Rectal smooth muscle tissue (tissue), 1 donor: ENCODE measurements at regions not wholly inside any gene's neighbourhood (a gene's known extent, or its start where the extent isn't known, plus 50 kb on each side); places are given as distances from the start of the nearest gene placed in this dataset.

Source experiments
- H3K27ac ChIP-seq: one replicate; pipeline ENCODE4 v1.7.0; 2013; ENCODE audit warnings: low read depth, low read length, inconsistent platforms
- H3K27me3 ChIP-seq: one replicate; pipeline ENCODE4 v1.7.0; 2013; ENCODE audit warnings: low read length; ENCODE audit not compliant: control insufficient read depth, insufficient read depth
- H3K36me3 ChIP-seq: one replicate; pipeline ENCODE4 v1.7.0; 2013; ENCODE audit warnings: low read length; ENCODE audit not compliant: control insufficient read depth, insufficient read depth
- H3K4me1 ChIP-seq: one replicate; pipeline ENCODE4 v1.7.0; 2013; ENCODE audit warnings: low read length; ENCODE audit not compliant: control insufficient read depth, insufficient read depth
- H3K4me3 ChIP-seq: one replicate; pipeline ENCODE4 v1.7.0; 2013; ENCODE audit warnings: low read length
- H3K9ac ChIP-seq: one replicate; pipeline ENCODE4 v1.7.0; 2013; ENCODE audit warnings: low read length

DNA sequence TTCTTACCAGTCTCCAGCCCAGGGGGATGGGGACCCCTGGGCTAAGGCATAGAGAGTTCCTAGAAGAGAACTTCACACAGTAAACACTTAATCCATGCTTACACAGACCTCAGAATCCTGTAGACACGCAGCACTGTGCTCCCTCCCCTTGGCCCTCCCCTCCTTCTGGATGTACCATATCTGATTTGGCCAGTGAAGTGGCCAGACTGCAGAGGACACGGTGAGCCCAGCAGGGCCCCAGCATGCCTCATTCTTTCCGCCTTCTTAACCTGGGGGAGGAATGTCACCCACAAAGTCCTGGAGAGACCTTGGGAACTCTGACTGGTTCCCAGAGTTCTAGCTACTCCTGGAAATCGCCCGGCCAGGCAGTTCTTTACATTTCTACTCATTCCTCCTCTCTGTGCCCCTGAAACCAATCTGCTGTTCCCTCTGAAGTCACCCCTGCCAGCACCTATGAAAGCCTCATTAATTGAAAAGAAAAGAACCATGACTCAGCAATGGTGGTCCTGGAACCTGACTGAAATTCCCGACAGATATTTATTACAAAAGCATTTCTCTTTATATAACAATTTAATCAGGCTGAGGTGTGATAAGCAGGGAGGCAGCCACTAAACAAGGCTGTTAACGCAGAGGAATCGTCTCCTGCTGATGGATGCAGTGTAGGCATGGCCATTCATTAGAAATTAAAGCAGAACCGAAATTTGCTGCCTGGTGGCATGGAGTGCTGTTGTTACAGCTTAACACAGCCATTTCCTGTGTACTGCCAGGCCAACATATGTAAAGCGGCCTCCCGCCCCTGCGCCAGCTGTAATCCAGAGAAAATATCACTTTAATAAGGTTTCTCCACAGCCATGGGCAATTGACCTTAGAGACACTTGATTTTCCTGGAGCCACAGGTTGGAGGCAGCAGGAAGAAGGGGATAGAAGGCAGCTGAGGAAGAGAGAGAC lies 74.6 kb upstream of the KCND3 start:
- H3K9ac ChIP-seq: no peak overlapping the region
- H3K36me3 ChIP-seq: no peaks in the 10 kb centered on the region
- no peak overlapping the region for H3K27ac ChIP-seq
- no peaks in the 10 kb centered on the region for H3K4me1 ChIP-seq
- H3K27me3 ChIP-seq: no peaks in the 10 kb centered on the region
- H3K4me3 ChIP-seq: no peak overlapping the region

- Histone ChIP-seq H3K27me3 (no peaks in the 10 kb centered on the region), H3K4me1 (no peaks in the 10 kb centered on the region), H3K36me3 (no peaks in the 10 kb centered on the region), H3K9ac (no peak overlapping the region), H3K27ac (no peak overlapping the region), H3K4me3 (no peak overlapping the region)
Observed at GRCh38 chr1:112067989-112068388, 78.5 kb upstream of the KCND3 start.

DNA sequence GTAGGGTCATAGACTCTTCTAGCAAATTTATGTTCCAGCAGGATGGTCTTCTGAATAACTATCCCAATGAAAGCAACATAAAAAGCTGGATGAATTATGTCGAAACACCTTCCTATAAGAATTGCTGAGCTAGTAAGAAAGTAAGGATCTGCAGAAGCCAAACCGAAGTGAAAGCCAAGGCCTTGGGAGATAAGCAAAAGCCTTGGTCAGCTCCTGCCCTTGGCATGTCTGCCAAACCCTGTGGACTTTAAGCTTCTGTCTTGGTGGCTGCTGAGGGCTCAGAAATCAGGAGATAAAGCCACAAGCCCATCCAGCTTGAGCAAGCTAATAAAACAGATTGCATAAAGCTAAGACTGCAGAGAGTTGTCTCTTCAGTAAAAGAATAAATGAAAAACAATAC lies 81.2 kb upstream of the KCND3 start:
- Histone ChIP-seq H3K4me3 (no peak overlapping the region), H3K27ac (no peak overlapping the region), H3K4me1 (no peaks in the 10 kb centered on the region), H3K27me3 (no peaks in the 10 kb centered on the region), H3K36me3 (no peaks in the 10 kb centered on the region), H3K9ac (no peak overlapping the region)

DNA sequence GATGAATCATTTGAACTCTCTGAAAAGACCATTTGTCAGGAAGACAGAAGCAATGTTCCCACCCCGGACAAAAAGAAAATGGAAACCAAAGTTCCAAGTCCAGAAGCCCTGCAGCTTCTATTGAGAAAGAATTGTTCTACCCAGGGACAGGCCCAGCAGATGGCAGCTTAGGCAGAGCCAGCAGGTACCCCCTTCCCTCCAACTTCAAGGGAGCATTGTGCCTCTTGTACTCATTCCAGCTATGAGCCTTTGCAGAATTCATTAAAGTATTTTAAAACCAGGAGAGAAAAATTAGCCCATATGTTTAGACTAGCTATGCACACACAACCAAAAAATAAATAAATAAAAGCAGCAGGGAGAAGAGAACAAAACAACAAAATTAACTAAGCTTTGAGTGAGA lies 85.2 kb upstream of the KCND3 start:
- H3K4me1 ChIP-seq: no peaks in the 10 kb centered on the region
- no peak overlapping the region for H3K27ac ChIP-seq
- H3K9ac ChIP-seq: no peak overlapping the region
- no peaks in the 10 kb centered on the region for H3K36me3 ChIP-seq
- no peak overlapping the region for H3K4me3 ChIP-seq
- no peaks in the 10 kb centered on the region for H3K27me3 ChIP-seq

- Histone ChIP-seq H3K4me3 (no peak overlapping the region), H3K27me3 (no peaks in the 10 kb centered on the region), H3K27ac (no peak overlapping the region), H3K9ac (no peak overlapping the region), H3K36me3 (no peaks in the 10 kb centered on the region), H3K4me1 (no peaks in the 10 kb centered on the region)
Observed at GRCh38 chr1:112075566-112075965, 86.1 kb upstream of the KCND3 start.

DNA sequence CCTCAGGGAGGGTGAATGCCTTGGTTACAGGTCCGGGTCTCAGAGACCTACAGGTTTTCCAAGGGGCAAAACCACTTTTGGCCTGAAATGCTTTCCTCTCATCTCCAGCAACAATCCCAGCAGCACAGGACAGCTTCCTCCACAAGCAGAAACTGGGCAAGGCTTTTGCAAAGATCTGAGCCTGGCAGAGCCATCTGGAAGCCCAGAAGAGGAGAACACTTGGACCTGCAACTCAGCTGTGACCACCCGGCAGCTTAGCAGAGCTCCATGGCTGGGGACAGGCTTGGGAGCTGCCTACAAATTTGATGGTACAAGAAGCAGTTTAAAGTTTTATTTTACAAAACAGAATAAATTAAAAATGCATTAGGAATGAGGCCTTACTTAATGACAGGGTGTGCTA lies 90.0 kb upstream of the KCND3 start:
- no peaks in the 10 kb centered on the region for H3K36me3 ChIP-seq
- no peak overlapping the region for H3K4me3 ChIP-seq
- H3K9ac ChIP-seq: no peak overlapping the region
- H3K4me1 ChIP-seq: no peaks in the 10 kb centered on the region
- H3K27ac ChIP-seq: no peak overlapping the region
- no peaks in the 10 kb centered on the region for H3K27me3 ChIP-seq

GRCh38 chr1:112083487-112083886 lies 94.0 kb upstream of the KCND3 start:
- no peak overlapping the region for H3K4me3 ChIP-seq
- H3K27me3 ChIP-seq: no peaks in the 10 kb centered on the region
- no peaks in the 10 kb centered on the region for H3K4me1 ChIP-seq
- no peak overlapping the region for H3K27ac ChIP-seq
- no peak overlapping the region for H3K9ac ChIP-seq
- H3K36me3 ChIP-seq: no peaks in the 10 kb centered on the region

GRCh38 chr1:112092656-112093371 lies 103.3 kb upstream of the KCND3 start:
- Histone ChIP-seq H3K4me3 (no peak overlapping the region), H3K27ac (no peak overlapping the region), H3K27me3 (no peaks in the 10 kb centered on the region), H3K4me1 (no peaks in the 10 kb centered on the region), H3K9ac (no peak overlapping the region), H3K36me3 (no peaks in the 10 kb centered on the region)

DNA sequence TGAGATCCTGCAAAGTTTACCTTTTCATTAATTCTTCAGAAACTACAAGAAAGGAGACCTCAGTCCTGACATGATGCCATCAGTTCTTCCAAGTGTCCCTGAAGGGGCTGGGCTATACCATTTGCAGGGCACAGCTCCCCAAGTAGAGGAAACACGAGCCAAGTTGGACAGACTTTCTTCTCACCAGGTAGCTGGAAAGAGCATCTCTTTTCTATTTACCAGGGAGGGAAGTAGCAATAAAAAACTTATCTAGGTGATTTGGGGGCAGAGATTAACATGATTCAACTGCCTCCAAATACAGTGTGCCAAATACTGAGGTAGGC lies 103.9 kb upstream of the KCND3 start:
- no peak overlapping the region for H3K9ac ChIP-seq
- no peaks in the 10 kb centered on the region for H3K27me3 ChIP-seq
- H3K4me1 ChIP-seq: no peaks in the 10 kb centered on the region

DNA sequence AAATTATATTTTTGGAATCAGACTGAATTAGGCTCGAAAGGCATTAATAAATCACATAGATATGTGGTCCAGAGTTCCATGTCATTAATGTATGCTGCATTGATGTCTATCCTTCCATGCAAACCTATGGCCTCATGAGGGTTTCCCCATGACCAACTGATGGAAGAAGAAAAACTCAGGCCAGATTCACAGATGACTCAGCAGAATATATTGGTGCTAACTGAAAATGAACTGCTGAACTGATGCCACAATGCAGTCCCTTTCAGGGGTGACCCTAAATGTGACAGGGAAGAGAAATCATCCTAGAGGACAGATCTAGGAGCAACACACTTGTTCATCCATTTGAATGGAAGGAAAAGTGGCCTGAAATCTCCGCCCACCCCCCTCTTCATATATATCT lies 110.5 kb upstream of the KCND3 start:
- H3K36me3 ChIP-seq: no peaks in the 10 kb centered on the region
- H3K27ac ChIP-seq: no peak overlapping the region
- H3K4me1 ChIP-seq: no peaks in the 10 kb centered on the region

More for the DNA sequence above, 103.9 kb upstream of the KCND3 start:
- no peaks in the 10 kb centered on the region for H3K36me3 ChIP-seq
- no peak overlapping the region for H3K4me3 ChIP-seq
- no peak overlapping the region for H3K27ac ChIP-seq

GRCh38 chr1:112105557-112105956 lies 116.1 kb upstream of the KCND3 start:
- Histone ChIP-seq H3K9ac (no peak overlapping the region), H3K27ac (no peak overlapping the region), H3K4me3 (no peak overlapping the region), H3K36me3 (no peaks in the 10 kb centered on the region), H3K4me1 (no peaks in the 10 kb centered on the region), H3K27me3 (no peaks in the 10 kb centered on the region)

More for the DNA sequence above, 110.5 kb upstream of the KCND3 start:
- H3K4me3 ChIP-seq: no peak overlapping the region
- H3K9ac ChIP-seq: no peak overlapping the region
- no peaks in the 10 kb centered on the region for H3K27me3 ChIP-seq

DNA sequence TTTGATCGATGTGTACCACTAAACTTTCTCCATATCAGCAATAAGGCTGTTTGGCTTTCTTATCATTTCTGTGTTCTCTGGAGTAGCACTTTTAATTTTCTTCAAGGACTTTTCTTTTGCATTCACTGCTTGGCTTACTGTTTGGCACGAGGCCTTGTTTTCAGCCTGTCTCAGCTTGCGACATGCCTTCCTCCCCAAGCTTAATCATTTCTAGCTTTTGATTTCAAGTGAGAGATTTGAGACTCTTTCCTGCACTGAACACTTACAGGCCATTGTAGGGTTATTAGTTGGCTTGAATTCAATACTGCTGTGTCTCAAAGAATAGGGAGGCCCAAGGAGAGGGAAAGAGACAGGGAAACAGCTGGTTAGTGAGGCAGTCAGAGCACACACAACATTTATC lies 120.6 kb upstream of the KCND3 start:
- Histone ChIP-seq H3K27ac (no peak overlapping the region), H3K9ac (no peak overlapping the region), H3K36me3 (no peaks in the 10 kb centered on the region), H3K4me1 (no peaks in the 10 kb centered on the region), H3K4me3 (no peak overlapping the region), H3K27me3 (no peaks in the 10 kb centered on the region)

DNA sequence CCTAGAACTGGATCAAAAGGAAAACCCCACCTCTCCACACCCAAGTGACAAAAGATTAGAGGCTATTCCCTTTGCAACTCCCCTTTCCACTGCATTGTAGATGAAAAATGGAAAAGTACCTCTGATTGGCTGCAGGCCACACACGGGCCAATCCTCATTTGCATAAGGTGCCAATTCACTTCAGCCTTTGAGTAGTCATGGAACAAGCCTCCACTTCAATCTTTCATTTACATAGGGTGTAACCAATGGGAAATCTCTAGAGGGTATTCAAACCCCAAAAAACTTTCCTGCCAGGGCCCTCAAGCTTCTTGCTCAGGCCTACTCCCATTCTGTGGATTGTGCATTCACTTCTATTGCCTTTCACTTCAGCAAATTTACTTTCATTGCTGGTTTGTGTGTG lies 122.3 kb upstream of the KCND3 start:
- Histone ChIP-seq H3K9ac (no peak overlapping the region), H3K27me3 (no peaks in the 10 kb centered on the region), H3K4me1 (no peaks in the 10 kb centered on the region), H3K27ac (no peak overlapping the region), H3K36me3 (no peaks in the 10 kb centered on the region), H3K4me3 (no peak overlapping the region)
